ENCODE measurements at regions not wholly inside any gene's neighbourhood (a gene's known extent, or its start where the extent isn't known, plus 50 kb on each side); places are given as distances from the start of the nearest gene placed in this dataset.

DNA sequence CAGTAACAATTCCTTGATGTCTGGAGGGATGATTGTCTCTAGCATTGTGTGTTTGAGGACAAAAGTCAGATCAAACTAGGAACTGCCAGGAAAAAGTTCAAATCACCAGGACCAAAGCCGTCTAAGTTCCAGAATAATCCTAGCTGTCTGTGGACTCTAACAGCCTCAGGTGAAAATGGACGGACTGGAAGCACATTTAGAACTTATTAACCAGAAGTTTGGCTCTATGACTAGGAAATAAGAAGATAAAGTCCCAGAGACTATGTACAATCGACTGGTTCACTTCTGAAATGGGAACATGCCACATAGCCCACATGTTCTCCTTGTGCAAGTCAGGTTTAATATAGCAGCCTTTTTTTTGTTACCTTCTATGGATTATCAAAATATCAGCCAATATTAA is 50.6 kb upstream of the SGO1 start:
- Histone ChIP-seq H3K79me2 (ENCODE audit: insufficient read depth, low read length) (no peaks in the 10 kb centered on the region), H3K36me3 (ENCODE audit: control insufficient read depth in 1 of 2, insufficient read depth in 2 of 2, low read length in 2 of 2) (no peaks in the 10 kb centered on the region), H3K4me1 (ENCODE audit: control insufficient read depth in 1 of 2, insufficient read depth in 2 of 2, low read length in 2 of 2) (no peaks in the 10 kb centered on the region), H3K9ac (ENCODE audit: low read length) (no peak overlapping the region), H3K4me2 (ENCODE audit: low read length) (no peak overlapping the region), H3K9me3 (ENCODE audit: control insufficient read depth in 1 of 2, insufficient read depth in 1 of 2, low read depth in 1 of 2, low read length in 2 of 2) (no peaks in the 10 kb centered on the region), H4K20me1 (ENCODE audit: insufficient read depth) (no peaks in the 10 kb centered on the region), H3K4me3 (replicated peaks in 1 of 2; ENCODE audit: low read depth in 1 of 2, low read length in 2 of 2) (no peak overlapping the region), H3K27ac (ENCODE audit: low read depth, low read length) (no peak overlapping the region), H3K9me2 (ENCODE audit: insufficient read depth) (no peaks in the 10 kb centered on the region), H2AFZ (ENCODE audit: low read depth, low read length, poor library complexity, severe bottlenecking) (no peak overlapping the region), H3K27me3 (ENCODE audit: insufficient read depth, low read length) (no peaks in the 10 kb centered on the region)
- intact Hi-C loops (cut with micrococcal nuclease) = no loop called here
- ChIA-PET RAD21 (ENCODE audit: low non-redundant PET in 1 of 2, low total read pairs in 2 of 2, uncharacterized antibody in 2 of 2, unreplicated experiment in 2 of 2) (no interaction called here), POLR2A (no interaction called here), CTCF (no interaction called here)
- no peak for TF ChIP-seq SP1 (IDR thresholded peaks at IDR 0.05; ENCODE audit: low read depth)
- TF ChIP-seq CTCF (IDR thresholded peaks at IDR 0.05 in 2 of 3, conservative IDR thresholded peaks at IDR 0.05 in 1 of 3; ENCODE audit: borderline replicate concordance in 1 of 3, insufficient read depth in 1 of 3, low read depth in 2 of 3, low read length in 2 of 3) = no peak
- no TSS peak for BruUV-seq (replicated peaks)
- no peak for DNase-seq (ENCODE audit: low read depth, low spot score)
- no peak for ATAC-seq

Data from HCT116 (cell line).